IMR-90 (cell line): ENCODE measurements at regions not wholly inside any gene's neighbourhood (a gene's known extent, or its start where the extent isn't known, plus 50 kb on each side); places are given as distances from the start of the nearest gene placed in this dataset.

Source experiments
- CEBPB ChIP-seq: IDR thresholded peaks from 2 replicates; pipeline ENCODE4 v1.6.1; 2012; ENCODE audit warnings: low read depth, low read length, improper control_type of control experiment
- FOS ChIP-seq: fragments of 150-350 bp; IDR thresholded peaks from 2 replicates; pipeline ENCODE4 v1.6.1; 2016; ENCODE audit warnings: low read depth, low read length
- POLR2A ChIP-seq: IDR thresholded peaks from 2 replicates; pipeline ENCODE4 v1.6.1; 2012; ENCODE audit warnings: mild to moderate bottlenecking, low read depth, low read length
- RAD21 ChIP-seq: IDR thresholded peaks from 2 replicates; pipeline ENCODE4 v1.6.1; 2012; ENCODE audit warnings: low read length, improper control_type of control experiment
- SMC3 ChIP-seq: fragments of 150-350 bp; IDR thresholded peaks from 2 replicates; pipeline ENCODE4 v1.6.1; 2016; ENCODE audit warnings: low read depth, mild to moderate bottlenecking, antibody characterized with exemption, low read length, moderate library complexity
- TF ChIP-seq, protein P1 (sequence below): conservative IDR thresholded peaks from 2 replicates; pipeline ENCODE4 v1.5.1; 2012; ENCODE audit warnings: mild to moderate bottlenecking, low read depth, low read length, improper control_type of control experiment
- TF ChIP-seq, protein P2 (sequence below): fragments of 150-350 bp; IDR thresholded peaks from 2 replicates; pipeline ENCODE4 v1.6.1; 2017; ENCODE audit warnings: mild to moderate bottlenecking, antibody characterized with exemption, low read length, low read depth

DNA sequence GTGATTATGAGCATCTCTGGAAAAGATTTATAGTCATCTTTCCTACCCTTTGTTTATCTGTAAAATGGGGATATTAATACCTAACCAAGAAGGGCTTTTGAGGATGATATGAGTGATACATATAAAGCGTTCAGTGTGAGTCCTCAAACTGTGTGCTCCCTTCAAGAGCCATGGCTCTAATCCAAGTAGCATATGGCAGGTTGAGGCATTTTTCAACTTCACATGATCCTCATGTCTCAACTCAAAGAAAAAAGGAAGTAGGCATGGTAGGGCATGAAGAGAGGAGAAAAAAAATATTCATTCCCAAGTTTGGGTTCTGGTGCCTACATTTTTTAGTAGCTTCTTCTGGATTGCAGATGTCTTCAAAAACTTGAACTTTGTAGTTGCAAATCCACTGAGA lies 286.3 kb upstream of the ATP2B1 start:
- TF ChIP-seq, protein P1, sequence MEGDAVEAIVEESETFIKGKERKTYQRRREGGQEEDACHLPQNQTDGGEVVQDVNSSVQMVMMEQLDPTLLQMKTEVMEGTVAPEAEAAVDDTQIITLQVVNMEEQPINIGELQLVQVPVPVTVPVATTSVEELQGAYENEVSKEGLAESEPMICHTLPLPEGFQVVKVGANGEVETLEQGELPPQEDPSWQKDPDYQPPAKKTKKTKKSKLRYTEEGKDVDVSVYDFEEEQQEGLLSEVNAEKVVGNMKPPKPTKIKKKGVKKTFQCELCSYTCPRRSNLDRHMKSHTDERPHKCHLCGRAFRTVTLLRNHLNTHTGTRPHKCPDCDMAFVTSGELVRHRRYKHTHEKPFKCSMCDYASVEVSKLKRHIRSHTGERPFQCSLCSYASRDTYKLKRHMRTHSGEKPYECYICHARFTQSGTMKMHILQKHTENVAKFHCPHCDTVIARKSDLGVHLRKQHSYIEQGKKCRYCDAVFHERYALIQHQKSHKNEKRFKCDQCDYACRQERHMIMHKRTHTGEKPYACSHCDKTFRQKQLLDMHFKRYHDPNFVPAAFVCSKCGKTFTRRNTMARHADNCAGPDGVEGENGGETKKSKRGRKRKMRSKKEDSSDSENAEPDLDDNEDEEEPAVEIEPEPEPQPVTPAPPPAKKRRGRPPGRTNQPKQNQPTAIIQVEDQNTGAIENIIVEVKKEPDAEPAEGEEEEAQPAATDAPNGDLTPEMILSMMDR, result no peak
- no peak for TF ChIP-seq POLR2A
- TF ChIP-seq FOS, result no peak
- no peak for TF ChIP-seq SMC3
- no peak for TF ChIP-seq RAD21
- no peak for TF ChIP-seq CEBPB
- TF ChIP-seq, protein P2, sequence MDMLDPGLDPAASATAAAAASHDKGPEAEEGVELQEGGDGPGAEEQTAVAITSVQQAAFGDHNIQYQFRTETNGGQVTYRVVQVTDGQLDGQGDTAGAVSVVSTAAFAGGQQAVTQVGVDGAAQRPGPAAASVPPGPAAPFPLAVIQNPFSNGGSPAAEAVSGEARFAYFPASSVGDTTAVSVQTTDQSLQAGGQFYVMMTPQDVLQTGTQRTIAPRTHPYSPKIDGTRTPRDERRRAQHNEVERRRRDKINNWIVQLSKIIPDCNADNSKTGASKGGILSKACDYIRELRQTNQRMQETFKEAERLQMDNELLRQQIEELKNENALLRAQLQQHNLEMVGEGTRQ, result no peak
